Activated CD4-positive, alpha-beta T cell treated with anti-CD3 and anti-CD28 coated beads for 4 hours (primary cell): ENCODE measurements at regions not wholly inside any gene's neighbourhood (a gene's known extent, or its start where the extent isn't known, plus 50 kb on each side); places are given as distances from the start of the nearest gene placed in this dataset.

ENCODE experiments used
- DNase-seq, 2 donors: peaks; one replicate each; pipeline ENCODE4 v3.0.0-alpha.2; 2020

GRCh38 chr6:6704103-6705060, 115.9 kb downstream of the LY86 start:
- no peak for DNase-seq

- DNase-seq = no peak
Observed at GRCh38 chr6:6705061-6705425, 116.5 kb downstream of the LY86 start.

DNA sequence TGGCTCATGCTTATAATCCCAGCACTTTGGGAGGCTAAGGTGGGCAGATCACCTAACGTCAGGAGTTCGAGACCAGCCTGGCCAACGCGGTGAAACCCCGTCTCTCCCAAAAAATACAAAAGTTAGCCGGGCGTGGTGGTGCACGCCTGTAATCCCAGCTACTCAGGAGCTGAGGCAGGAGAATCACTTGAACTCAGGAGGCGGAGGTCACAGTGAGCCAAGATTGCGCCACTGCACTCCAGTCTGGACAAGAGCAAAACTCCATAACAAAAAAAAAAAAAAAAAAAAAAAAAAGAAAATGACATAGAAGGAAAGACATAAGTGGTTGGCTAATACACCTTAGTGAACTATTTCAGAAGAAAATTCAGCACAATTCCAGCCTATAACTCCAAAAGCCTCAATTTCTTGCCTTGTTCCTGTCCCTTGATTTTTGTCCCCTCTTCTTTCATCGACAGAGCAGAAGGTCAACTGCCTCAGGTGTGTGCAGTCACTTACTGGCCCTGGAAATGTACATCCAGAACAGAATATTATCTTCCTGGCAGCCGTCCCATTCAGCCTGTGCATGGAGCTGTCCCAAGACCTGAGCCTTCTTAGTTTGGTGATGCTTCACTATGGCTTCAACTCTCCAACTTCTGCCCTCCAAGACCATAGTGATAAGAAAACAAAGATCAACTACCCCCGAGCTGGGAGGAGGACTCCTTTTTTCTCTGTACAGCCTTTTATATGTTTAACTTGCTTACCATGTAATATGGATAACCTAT, 117.6 kb downstream of the LY86 start:
- DNase-seq = no peak

- no peak for DNase-seq
Observed at GRCh38 chr6:6707143-6707542, 118.6 kb downstream of the LY86 start.

DNA sequence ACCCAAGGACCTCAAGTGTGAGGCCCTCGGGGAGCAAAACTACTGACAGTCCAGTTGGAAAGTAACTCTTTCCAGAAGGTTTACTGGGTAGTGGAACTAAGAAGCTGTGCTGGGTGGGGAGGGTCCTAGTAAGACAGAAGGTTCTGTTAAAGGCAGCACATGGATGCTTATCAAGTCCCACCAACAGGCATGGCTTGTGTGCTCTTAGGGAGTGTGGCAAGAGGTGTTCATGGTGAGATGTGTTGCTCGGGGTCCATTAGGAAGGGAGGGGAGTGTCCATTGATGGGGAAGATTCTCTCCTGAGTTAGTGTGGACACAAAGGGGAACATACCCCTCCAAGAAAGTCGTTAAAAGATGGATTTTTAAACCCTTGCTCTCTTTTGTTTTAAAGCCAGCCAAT, 120.6 kb downstream of the LY86 start:
- DNase-seq = no peak

GRCh38 chr6:6711031-6711785, 122.7 kb downstream of the LY86 start:
- no peak for DNase-seq

DNA sequence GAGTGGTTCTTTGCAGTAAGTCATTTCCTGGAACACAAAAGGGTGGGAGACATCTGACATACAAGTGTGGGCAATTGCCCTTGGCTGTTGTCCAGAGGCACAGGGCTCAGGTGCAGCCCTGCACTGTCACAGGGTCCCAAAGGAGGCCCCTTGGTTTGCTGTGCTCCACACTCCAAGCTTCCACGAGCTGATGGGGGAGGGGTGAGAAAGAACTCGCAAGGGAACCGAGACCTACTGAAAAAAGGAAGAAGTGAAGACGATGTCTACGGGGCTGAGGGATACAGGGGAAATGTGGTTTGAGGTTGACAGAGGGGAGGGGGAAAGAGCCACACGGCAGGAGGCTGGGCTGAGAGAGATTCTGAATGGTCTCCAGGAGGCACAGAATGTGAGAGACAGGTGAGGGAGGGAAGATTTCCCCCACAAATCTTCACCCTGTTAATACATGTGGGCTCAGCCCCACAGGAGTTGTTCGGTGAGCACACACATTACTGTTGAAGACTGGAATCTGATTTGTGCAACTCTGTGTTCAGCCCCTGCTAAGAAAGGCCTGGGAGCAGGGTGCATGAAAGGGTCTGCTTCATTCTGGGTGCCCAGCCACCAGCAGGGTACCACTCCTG, 123.4 kb downstream of the LY86 start:
- no peak for DNase-seq

DNA sequence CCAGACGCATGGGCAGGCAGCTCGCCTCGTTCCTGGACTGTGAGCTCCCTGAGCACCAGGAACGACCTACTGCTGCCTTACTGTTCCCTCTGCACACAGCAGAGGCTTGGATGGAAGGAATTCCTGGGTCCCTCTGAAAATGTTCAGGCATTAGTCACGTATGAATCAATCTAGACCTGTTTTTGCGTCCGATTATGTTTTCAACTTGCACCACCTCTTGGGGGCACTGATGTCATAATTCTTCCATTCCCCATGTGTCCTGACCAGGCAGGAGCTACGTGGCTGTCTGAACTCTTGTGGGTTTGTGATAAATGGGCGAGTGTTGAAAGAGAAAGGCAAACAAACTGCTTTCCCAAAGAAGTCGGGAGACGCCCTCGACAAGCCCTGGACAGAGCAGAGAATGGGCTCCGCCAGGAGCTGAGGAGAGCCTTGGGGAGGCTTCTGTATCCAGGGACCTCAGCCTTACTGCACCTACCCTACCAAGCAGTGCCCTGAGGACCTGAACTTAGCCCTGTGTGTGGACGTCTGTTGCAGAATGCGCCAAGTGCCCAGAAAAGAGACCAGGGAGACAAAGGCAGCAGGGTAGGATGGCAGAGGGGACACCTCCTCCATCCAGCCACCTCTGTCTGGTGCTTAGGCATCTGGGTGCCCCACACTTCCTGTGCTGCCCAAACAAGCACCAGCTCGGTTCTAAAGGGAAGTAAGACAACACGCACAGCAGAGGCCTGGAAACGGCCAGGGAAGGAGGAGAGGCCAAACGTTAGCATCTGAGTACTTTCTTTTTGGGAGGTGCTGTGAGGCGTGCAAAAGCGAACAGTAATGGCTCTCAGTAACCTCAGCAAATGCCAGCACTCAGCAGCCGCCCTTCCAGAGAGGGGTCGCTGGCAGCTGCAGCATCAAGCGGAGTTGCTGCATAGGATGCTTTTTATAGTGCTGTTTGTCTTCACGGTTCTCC, 124.2 kb downstream of the LY86 start:
- DNase-seq = no peak

DNA sequence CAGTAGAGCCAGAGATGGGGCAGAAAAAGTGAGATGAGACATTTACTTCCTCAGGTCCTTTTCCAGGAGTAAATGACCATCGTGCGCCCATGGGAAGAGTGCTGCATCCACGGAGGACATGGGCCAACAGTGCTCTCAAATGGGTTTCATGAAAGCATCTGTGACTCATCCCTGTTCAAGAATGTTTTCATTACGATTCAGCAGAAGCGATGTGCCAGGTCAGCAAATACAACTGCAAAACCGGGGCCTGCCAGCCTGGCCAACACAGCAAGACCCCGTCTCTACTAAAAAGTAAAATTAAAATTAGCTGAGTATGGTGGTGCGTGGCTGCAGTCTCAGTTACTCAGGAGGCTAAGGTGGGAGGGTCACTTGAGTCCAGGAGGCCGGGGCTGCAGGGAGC, 125.1 kb downstream of the LY86 start:
- DNase-seq = no peak

DNA sequence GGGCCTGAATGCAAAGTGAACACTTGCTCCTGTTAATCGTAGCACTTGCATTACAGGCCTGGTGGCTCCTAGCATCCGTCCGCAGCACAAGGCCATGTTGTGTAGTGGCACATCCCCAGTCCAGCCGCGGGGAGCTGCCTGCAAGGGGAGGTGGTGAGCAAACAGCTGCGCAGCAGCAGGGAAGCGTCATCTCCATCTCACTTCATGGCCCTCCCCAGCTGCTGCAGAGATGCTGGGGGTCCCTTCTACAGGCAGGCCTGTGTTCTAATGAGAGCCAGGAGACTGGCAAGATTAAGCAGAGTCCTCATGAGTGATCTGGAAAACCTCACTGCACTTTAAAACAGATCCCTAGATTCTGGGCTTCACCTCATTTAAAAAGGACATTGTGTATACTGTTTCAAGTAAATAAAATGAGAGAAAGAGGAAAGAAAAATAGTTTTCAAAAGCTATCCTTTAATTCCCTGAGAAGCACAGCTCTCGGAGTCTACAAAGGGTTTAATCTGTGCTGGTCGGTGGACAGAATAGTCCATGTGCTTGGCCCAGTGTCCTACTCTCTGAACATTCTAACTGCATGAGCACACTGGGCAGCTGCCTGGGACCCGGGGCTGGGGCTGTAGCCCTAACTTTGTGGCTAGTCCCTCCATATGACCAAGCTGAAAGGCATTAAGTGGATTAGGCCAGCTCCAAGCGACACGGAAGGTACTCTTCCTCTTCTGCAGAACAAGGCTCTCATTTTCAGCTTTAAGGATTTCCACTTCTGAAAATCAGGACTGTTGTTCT, 125.8 kb downstream of the LY86 start:
- no peak for DNase-seq

DNA sequence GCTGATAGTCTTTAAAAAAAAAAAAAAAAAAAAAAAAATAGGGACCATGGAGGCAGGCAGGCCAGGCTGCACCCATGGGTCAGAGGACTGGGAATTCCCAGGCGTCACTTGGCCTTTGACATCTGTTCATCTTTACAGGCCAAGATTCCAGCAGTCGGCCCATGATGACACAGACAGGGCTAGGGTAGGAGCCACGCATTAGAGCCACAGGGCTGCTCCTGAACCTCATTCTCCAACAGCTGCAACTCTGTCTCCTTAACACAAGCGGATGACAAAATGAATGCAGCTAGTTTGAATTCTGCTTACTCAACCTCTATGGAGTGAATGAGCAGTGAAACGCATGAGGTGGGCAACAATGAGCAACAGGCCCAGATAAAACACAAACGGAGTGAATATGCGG, 126.4 kb downstream of the LY86 start:
- DNase-seq = no peak

DNA sequence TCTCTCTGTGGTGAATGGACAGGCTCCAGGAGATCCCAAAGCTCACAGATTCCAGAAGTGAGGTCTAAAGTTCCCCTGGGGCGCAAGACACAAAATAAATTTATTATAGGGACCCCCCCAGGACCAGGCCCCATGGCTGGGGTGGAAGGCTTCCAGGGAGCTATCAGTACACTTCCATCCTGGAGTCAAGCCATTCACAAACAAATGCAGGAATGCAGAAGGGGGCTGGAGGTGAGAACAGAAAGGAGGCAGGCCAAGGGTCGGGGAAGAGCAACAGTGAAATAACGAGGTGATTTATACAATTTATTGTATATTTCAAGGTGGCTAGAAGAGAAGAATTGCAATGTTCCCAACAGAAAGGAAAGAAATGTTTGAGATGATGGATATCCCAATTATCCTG, 126.9 kb downstream of the LY86 start:
- DNase-seq = no peak

- DNase-seq = no peak
Observed at GRCh38 chr6:6716998-6717763, 128.7 kb downstream of the LY86 start.

DNA sequence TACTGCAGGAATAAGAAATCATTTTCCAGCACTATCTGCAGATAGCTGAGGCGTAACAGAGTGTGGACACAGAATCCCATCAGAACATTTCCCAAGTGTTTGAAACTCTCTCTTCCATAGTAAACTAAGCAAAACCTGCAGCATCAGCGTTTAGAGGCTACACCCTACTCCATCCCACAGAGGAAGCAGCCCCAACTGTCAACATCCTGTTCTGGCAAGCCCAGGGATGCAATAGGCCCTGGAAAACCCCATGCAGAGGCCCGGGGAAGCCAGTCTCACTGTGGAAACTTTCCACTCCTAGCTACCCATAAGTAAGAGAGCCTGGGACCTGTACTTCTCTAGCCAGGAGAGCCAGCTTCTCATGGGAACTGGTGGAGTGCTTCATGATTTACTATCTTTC, 129.4 kb downstream of the LY86 start:
- no peak for DNase-seq

GRCh38 chr6:6721606-6722005, 133.1 kb downstream of the LY86 start:
- no peak for DNase-seq

- DNase-seq = no peak
Observed at GRCh38 chr6:6722195-6722594, 133.7 kb downstream of the LY86 start.

DNA sequence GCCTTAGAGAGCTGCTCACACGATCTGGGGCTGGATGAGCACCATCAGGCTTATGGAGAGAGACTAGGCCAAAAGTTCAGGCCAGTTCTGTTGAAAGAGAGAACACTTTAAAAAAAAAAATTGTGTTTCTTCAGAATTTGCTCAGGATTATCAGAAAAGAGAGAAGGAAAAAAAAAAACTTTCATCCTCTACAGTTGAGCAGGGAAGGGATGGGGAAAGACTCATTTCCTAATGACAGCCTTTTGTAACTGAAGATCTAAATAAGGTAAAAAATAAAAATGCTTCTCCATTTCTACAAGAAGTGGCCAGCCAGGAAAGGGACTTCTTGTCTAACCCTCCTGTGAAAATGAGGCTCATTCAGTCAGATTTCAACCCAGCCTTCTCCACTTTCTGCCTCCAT, 134.8 kb downstream of the LY86 start:
- DNase-seq = no peak

DNA sequence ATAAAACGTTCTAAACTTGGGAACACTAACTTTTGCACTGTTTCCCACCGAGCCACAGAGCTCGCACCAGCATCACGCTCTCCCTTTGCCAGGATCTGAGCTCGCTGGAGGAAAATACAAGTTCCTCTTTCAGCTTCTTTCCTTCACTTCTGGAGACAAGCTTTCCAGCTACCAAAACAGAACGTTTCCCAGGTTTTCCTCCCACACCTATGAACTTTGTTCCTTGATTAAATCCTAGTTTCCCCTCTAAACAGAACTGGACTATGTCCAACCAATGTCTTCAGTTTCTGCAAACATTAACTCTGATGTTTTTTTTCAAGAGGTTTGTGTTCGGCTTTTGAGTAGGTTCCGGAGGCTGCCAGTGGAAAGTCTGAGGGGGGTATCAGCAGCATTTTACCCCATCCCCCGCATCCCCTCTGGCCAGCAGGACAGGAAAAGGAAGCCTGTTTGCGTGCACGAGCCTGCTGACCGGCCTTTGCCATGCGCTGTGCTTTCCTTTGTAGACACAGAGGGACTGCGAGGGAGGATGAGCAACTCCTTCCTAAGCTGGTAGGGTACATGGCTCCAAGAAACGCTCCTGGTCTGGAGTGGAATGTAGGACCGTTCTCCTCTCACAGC, 135.5 kb downstream of the LY86 start:
- DNase-seq = no peak
